Activated CD4-positive, alpha-beta T cell treated with anti-CD3 and anti-CD28 coated beads, Interleukin-2, amount 10 ng/mL, durations not matched to agents 24 days and 14 days (primary cell): ENCODE measurements at regions not wholly inside any gene's neighbourhood (a gene's known extent, or its start where the extent isn't known, plus 50 kb on each side); places are given as distances from the start of the nearest gene placed in this dataset.
"Not testable (repeated sequence)": the region's sequence is repeated elsewhere in the genome, so short reads cannot be mapped to it uniquely, and the experiment has no call there.

Source experiments
- DNase-seq: peaks from one replicate; pipeline ENCODE4 v3.0.0; 2022
- H3K27ac Mint-ChIP-seq: one replicate; pipeline ENCODE4 v1.8.0; 2022; ENCODE audit warnings: mild to moderate bottlenecking, mixed read lengths
- H3K27me3 Mint-ChIP-seq: one replicate; pipeline ENCODE4 v1.8.0; 2022; ENCODE audit warnings: mixed read lengths
- H3K36me3 Mint-ChIP-seq: one replicate; pipeline ENCODE4 v1.8.0; 2022; ENCODE audit warnings: low read depth, mild to moderate bottlenecking, mixed read lengths
- H3K4me1 Mint-ChIP-seq: one replicate; pipeline ENCODE4 v1.8.0; 2021; ENCODE audit warnings: mixed read lengths
- H3K4me3 Mint-ChIP-seq: one replicate; pipeline ENCODE4 v1.8.0; 2022; ENCODE audit warnings: mild to moderate bottlenecking, moderate library complexity, mixed read lengths
- H3K9me3 Mint-ChIP-seq: one replicate; pipeline ENCODE4 v1.8.0; 2021; ENCODE audit warnings: mixed read lengths
- intact Hi-C: fragments of 100-400 bp; cut with micrococcal nuclease; formaldehyde crosslinking; loops from one replicate; pipeline ENCODE4 v1.15.1; 2023

- intact Hi-C loops: no loop called here
- Mint-ChIP-seq H3K36me3 (no peaks in the 10 kb centered on the region), H3K27me3 (no peaks in the 10 kb centered on the region), H3K4me1 (no peaks in the 10 kb centered on the region), H3K9me3 (no peaks in the 10 kb centered on the region), H3K4me3 (no peak overlapping the region), H3K27ac (no peak overlapping the region)
- no peak for DNase-seq
Measured at GRCh38 chr6:112437058-112437457, 89.9 kb downstream of the RFPL4B start.

GRCh38 chr6:112439010-112439409, 91.9 kb downstream of the RFPL4B start:
- no peak for DNase-seq
- no peaks in the 10 kb centered on the region for H3K9me3 Mint-ChIP-seq
- H3K36me3 Mint-ChIP-seq: no peaks in the 10 kb centered on the region
- H3K4me1 Mint-ChIP-seq: no peaks in the 10 kb centered on the region
- intact Hi-C loops: no loop called here
- no peak overlapping the region for H3K4me3 Mint-ChIP-seq
- H3K27ac Mint-ChIP-seq: no peak overlapping the region
- no peaks in the 10 kb centered on the region for H3K27me3 Mint-ChIP-seq

GRCh38 chr6:112439432-112439831, 92.3 kb downstream of the RFPL4B start:
- Mint-ChIP-seq H3K27ac (no peak overlapping the region), H3K36me3 (no peaks in the 10 kb centered on the region), H3K4me1 (no peaks in the 10 kb centered on the region), H3K4me3 (no peak overlapping the region), H3K9me3 (no peaks in the 10 kb centered on the region), H3K27me3 (no peaks in the 10 kb centered on the region)
- intact Hi-C loops: no loop called here
- DNase-seq: no peak

- Mint-ChIP-seq H3K27me3 (no peaks in the 10 kb centered on the region), H3K36me3 (no peaks in the 10 kb centered on the region), H3K9me3 (no peaks in the 10 kb centered on the region), H3K4me1 (no peaks in the 10 kb centered on the region), H3K27ac (no peak overlapping the region), H3K4me3 (no peak overlapping the region)
- DNase-seq: no peak
- intact Hi-C loops: no loop called here
Measured at GRCh38 chr6:112441607-112442006, 94.5 kb downstream of the RFPL4B start.

GRCh38 chr6:112443179-112444065, 96.3 kb downstream of the RFPL4B start:
- H3K27me3 Mint-ChIP-seq: no peaks in the 10 kb centered on the region
- H3K4me3 Mint-ChIP-seq: no peak overlapping the region
- H3K4me1 Mint-ChIP-seq: no peaks in the 10 kb centered on the region
- no peaks in the 10 kb centered on the region for H3K36me3 Mint-ChIP-seq
- H3K9me3 Mint-ChIP-seq: no peaks in the 10 kb centered on the region
- intact Hi-C loops: no loop called here
- H3K27ac Mint-ChIP-seq: no peak overlapping the region
- DNase-seq: no peak

GRCh38 chr6:112448786-112449185, 101.7 kb downstream of the RFPL4B start:
- H3K27me3 Mint-ChIP-seq, DNase-seq, intact Hi-C loops, H3K9me3 Mint-ChIP-seq, H3K27ac Mint-ChIP-seq, H3K4me1 Mint-ChIP-seq, H3K4me3 Mint-ChIP-seq, H3K36me3 Mint-ChIP-seq: not testable (repeated sequence)

- H3K4me1 Mint-ChIP-seq: no peaks in the 10 kb centered on the region
- no peaks in the 10 kb centered on the region for H3K36me3 Mint-ChIP-seq
- intact Hi-C loops: no loop called here
- H3K27me3 Mint-ChIP-seq: no peaks in the 10 kb centered on the region
- DNase-seq: no peak
- H3K27ac Mint-ChIP-seq: no peak overlapping the region
- H3K9me3 Mint-ChIP-seq: no peaks in the 10 kb centered on the region
- H3K4me3 Mint-ChIP-seq: no peak overlapping the region
Measured at GRCh38 chr6:112450663-112451062, 103.5 kb downstream of the RFPL4B start.

GRCh38 chr6:112457886-112458285, 110.8 kb downstream of the RFPL4B start:
- intact Hi-C loops: no loop called here
- Mint-ChIP-seq H3K4me3 (no peak overlapping the region), H3K27me3 (no peaks in the 10 kb centered on the region), H3K9me3 (no peaks in the 10 kb centered on the region), H3K4me1 (no peaks in the 10 kb centered on the region), H3K36me3 (no peaks in the 10 kb centered on the region), H3K27ac (no peak overlapping the region)
- DNase-seq: no peak

GRCh38 chr6:112459758-112460304, 112.7 kb downstream of the RFPL4B start:
- no peak for DNase-seq
- Mint-ChIP-seq H3K4me1 (no peaks in the 10 kb centered on the region), H3K9me3 (no peaks in the 10 kb centered on the region), H3K36me3 (no peaks in the 10 kb centered on the region), H3K4me3 (no peak overlapping the region), H3K27ac (no peak overlapping the region), H3K27me3 (no peaks in the 10 kb centered on the region)
- intact Hi-C loops: no loop called here

- H3K27ac Mint-ChIP-seq: no peak overlapping the region
- H3K36me3 Mint-ChIP-seq: no peaks in the 10 kb centered on the region
- H3K4me3 Mint-ChIP-seq: no peak overlapping the region
- no peaks in the 10 kb centered on the region for H3K27me3 Mint-ChIP-seq
- no peak for DNase-seq
- no peaks in the 10 kb centered on the region for H3K9me3 Mint-ChIP-seq
- intact Hi-C loops: no loop called here
- H3K4me1 Mint-ChIP-seq: no peaks in the 10 kb centered on the region
Measured at GRCh38 chr6:112464901-112465665, 118.0 kb downstream of the RFPL4B start.

GRCh38 chr6:112466373-112467151, 119.4 kb downstream of the RFPL4B start:
- no peaks in the 10 kb centered on the region for H3K9me3 Mint-ChIP-seq
- H3K4me3 Mint-ChIP-seq: no peak overlapping the region
- DNase-seq: no peak
- no peaks in the 10 kb centered on the region for H3K36me3 Mint-ChIP-seq
- H3K4me1 Mint-ChIP-seq: no peaks in the 10 kb centered on the region
- no peaks in the 10 kb centered on the region for H3K27me3 Mint-ChIP-seq
- no peak overlapping the region for H3K27ac Mint-ChIP-seq
- intact Hi-C loops: no loop called here

GRCh38 chr6:112468359-112468758, 121.2 kb downstream of the RFPL4B start:
- H3K27ac Mint-ChIP-seq: no peak overlapping the region
- H3K9me3 Mint-ChIP-seq: no peaks in the 10 kb centered on the region
- no peak for DNase-seq
- no peaks in the 10 kb centered on the region for H3K36me3 Mint-ChIP-seq
- no peaks in the 10 kb centered on the region for H3K4me1 Mint-ChIP-seq
- peaks cover 1% of the 10 kb centered on the region for H3K27me3 Mint-ChIP-seq
- intact Hi-C loops: no loop called here
- H3K4me3 Mint-ChIP-seq: no peak overlapping the region

- H3K4me3 Mint-ChIP-seq: no peak overlapping the region
- H3K9me3 Mint-ChIP-seq: no peaks in the 10 kb centered on the region
- no peaks in the 10 kb centered on the region for H3K4me1 Mint-ChIP-seq
- no peaks in the 10 kb centered on the region for H3K36me3 Mint-ChIP-seq
- no peak for DNase-seq
- intact Hi-C loops: no loop called here
- peaks cover 1% of the 10 kb centered on the region for H3K27me3 Mint-ChIP-seq
- H3K27ac Mint-ChIP-seq: no peak overlapping the region
Measured at GRCh38 chr6:112469306-112469705, 122.2 kb downstream of the RFPL4B start.

- H3K27me3 Mint-ChIP-seq: peaks cover 1% of the 10 kb centered on the region
- no peaks in the 10 kb centered on the region for H3K9me3 Mint-ChIP-seq
- H3K36me3 Mint-ChIP-seq: no peaks in the 10 kb centered on the region
- H3K4me3 Mint-ChIP-seq: no peak overlapping the region
- intact Hi-C loops: no loop called here
- H3K4me1 Mint-ChIP-seq: no peaks in the 10 kb centered on the region
- DNase-seq: no peak
- no peak overlapping the region for H3K27ac Mint-ChIP-seq
Measured at GRCh38 chr6:112470376-112470775, 123.2 kb downstream of the RFPL4B start.
